Pancreas (tissue), 10 donors: ENCODE measurements at regions not wholly inside any gene's neighbourhood (a gene's known extent, or its start where the extent isn't known, plus 50 kb on each side); places are given as distances from the start of the nearest gene placed in this dataset.

ENCODE experiments used
- ATAC-seq, 4 donors: fragments of 200-7000 bp; cut with Tn5 transposase; one replicate each; pipeline versions ENCODE4 v1.8.0 to v1.9.1; 2020; ENCODE audit warnings: mild to moderate bottlenecking in 4 of 4, moderate library complexity in 4 of 4
- DNase-seq, 6 donors: peaks; one replicate each; pipeline ENCODE4 v3.0.0-alpha.2; 2020
- FAIRE-seq: peaks from 2 replicates; lab custom pipeline; 2012; peaks lifted over from hg19 to GRCh38; lab: Jason Lieb, UNC
- H3K27ac ChIP-seq, 4 donors: fragments of 200-600 bp; sonication (generic); 1 replicate in 3 of 4; 2 replicates in 1 of 4; pipeline versions ENCODE4 v1.5.0 to v1.8.0; 2020
- H3K27me3 ChIP-seq, 4 donors: fragments of 200-600 bp; one replicate each; pipeline ENCODE4 v1.8.0; 2021
- H3K36me3 ChIP-seq, 3 donors: fragments of 200-600 bp; sonication (generic) in 1 of 3; one replicate each; pipeline versions ENCODE4 v1.5.0 to v1.8.0; 2020 to 2021
- H3K4me1 ChIP-seq, 3 donors: fragments of 200-600 bp; one replicate each; pipeline ENCODE4 v1.8.0; 2021
- H3K4me3 ChIP-seq, 4 donors: fragments of 200-600 bp; sonication (generic) in 2 of 4; one replicate each; pipeline versions ENCODE4 v1.5.0 to v1.8.0; 2020 to 2021
- H3K9me3 ChIP-seq, 4 donors: fragments of 200-600 bp; one replicate each; pipeline ENCODE4 v1.8.0; 2021
- WGBS, 2 donors: extraction: QIAGEN DNeasy Blood & Tissue Kit; methylation state at CpG; one replicate each; pipeline ENCODE4 v1.1.7; 2013; 5-methylcytosine and 5-hydroxymethylcytosine counted together
- intact Hi-C, 3 donors: fragments of 100-400 bp; cut with DNase I; formaldehyde crosslinking; loops; one replicate each; pipeline versions ENCODE4 v1.11.1 to v1.14.2; 2022
- TF ChIP-seq, protein P1 (sequence below), 4 donors: fragments of 200-600 bp; sonication (generic) in 3 of 4; IDR thresholded peaks; one replicate each; pipeline versions ENCODE4 v1.5.0 to v1.8.0; 2021; ENCODE audit warnings: antibody characterized with exemption in 4 of 4
- donor health status: healthy with polysubstance abuse.
- donor health status: DM: no; HTN: no; CAD: no; lungs with moderate emphysema.
- donor health status: DM: no; HTN: no; CAD: no.
- donor health status: control.
- donor health status: control.
- donor health status: Bipolar disorder and iron deficiency.
- donor health status: DM: yes; HTN: yes; CAD: no.
- donor health status: DM: no; HTN: no; CAD: no.
- donor health status: DM: no; HTN: no; CAD: no.
- donor health status: DM: yes; HTN: yes; CAD: no.

DNA sequence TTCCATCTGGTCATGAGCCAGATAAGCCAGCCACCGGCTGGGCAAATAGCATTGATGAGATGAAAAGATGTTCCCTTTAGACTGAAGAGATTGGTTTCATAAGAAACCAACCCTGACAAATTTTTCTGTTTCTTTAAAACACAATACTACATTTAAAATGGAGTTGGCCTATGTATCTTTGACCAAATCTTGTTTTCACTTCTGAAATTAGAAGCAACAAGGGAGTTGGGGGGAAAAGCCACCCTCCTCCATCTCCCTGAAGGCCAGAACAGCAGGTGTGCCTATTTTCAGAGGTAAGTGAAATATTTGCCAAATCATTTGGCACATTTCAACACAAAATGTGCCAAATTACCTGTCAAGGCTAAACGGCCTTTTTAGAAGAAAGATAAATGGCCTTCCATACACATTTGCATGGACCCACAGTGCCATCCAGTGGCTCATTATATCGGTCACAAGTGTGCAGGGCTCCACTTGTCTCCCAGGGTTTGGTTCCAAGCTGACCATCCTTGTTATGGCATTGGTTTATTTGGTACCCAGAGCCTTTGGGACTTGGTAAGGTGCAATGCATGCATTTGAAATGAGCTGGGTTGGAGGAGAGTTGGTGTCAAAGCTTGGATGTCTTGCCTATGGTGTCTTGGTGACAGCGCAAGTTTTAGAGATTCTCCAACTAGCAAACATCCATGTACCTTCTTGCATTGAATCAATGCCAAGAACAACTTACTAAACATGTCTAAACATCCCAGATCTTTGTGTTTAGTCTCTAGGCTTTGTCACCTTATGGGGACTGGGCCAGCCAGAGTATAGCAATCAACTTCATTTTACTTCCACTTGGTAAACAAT, 372.0 kb upstream of the KIF2A start:
- no peak for FAIRE-seq

DNA sequence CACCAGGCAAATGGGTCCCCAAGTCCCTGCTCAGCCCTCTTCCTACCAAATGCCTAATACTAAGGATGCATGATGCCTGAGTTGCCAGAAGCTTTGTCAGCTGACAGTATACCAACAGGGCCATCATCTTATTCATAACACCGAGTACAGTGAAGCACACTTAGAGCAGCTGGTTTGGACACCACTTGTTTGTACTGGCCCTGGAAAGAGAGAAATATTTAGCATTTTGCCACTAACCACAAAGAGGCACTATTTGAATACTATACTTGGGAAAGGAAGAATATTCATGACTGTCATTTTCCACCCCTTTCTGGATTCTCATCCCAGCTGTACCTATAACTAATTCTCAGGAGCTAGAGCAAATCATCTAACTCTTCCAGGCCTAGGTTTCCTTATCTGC, 364.4 kb upstream of the KIF2A start:
- Histone ChIP-seq H3K9me3 (no peaks in the 10 kb centered on the region), H3K4me3 (no peak overlapping the region), H3K27me3 (no peaks in the 10 kb centered on the region), H3K27ac (no peak overlapping the region), H3K36me3 (no peaks in the 10 kb centered on the region), H3K4me1 (no peaks in the 10 kb centered on the region)
- FAIRE-seq = no peak
- no peak for ATAC-seq
- TF ChIP-seq, protein P1, sequence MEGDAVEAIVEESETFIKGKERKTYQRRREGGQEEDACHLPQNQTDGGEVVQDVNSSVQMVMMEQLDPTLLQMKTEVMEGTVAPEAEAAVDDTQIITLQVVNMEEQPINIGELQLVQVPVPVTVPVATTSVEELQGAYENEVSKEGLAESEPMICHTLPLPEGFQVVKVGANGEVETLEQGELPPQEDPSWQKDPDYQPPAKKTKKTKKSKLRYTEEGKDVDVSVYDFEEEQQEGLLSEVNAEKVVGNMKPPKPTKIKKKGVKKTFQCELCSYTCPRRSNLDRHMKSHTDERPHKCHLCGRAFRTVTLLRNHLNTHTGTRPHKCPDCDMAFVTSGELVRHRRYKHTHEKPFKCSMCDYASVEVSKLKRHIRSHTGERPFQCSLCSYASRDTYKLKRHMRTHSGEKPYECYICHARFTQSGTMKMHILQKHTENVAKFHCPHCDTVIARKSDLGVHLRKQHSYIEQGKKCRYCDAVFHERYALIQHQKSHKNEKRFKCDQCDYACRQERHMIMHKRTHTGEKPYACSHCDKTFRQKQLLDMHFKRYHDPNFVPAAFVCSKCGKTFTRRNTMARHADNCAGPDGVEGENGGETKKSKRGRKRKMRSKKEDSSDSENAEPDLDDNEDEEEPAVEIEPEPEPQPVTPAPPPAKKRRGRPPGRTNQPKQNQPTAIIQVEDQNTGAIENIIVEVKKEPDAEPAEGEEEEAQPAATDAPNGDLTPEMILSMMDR (IDR thresholded peaks at IDR 0.05) = no peak
- 52% methylated on average over 1 of the region's 1 CpG for WGBS, 2 donors
- intact Hi-C loops = no loop called here
- DNase-seq = no peak

More for the DNA sequence above, 372.0 kb upstream of the KIF2A start:
- Histone ChIP-seq H3K4me1 (peaks cover 0 to 5% (median 0%) of the 10 kb centered on the region in 3 donors), H3K4me3 (no peak overlapping the region), H3K27me3 (no peaks in the 10 kb centered on the region), H3K9me3 (no peaks in the 10 kb centered on the region), H3K27ac (no peak overlapping the region), H3K36me3 (no peaks in the 10 kb centered on the region)
- intact Hi-C loops = loop anchor here in 1 of 3 donors (10.0 kb wide), 1 partner anchor 979 kb away; no protein-coding TSS in a partner anchor
- WGBS, 2 donors = 24 to 28% methylated on average over 4 of the region's 4 CpGs
- DNase-seq (peak in 4 of 6 donors; percentile 60 to 88 (median 74)), ATAC-seq (peak; percentile 99 to 100 (median 100))
- TF ChIP-seq, protein P1 (IDR thresholded peaks at IDR 0.05) = peak; percentile 47 to 77 (median 69)

DNA sequence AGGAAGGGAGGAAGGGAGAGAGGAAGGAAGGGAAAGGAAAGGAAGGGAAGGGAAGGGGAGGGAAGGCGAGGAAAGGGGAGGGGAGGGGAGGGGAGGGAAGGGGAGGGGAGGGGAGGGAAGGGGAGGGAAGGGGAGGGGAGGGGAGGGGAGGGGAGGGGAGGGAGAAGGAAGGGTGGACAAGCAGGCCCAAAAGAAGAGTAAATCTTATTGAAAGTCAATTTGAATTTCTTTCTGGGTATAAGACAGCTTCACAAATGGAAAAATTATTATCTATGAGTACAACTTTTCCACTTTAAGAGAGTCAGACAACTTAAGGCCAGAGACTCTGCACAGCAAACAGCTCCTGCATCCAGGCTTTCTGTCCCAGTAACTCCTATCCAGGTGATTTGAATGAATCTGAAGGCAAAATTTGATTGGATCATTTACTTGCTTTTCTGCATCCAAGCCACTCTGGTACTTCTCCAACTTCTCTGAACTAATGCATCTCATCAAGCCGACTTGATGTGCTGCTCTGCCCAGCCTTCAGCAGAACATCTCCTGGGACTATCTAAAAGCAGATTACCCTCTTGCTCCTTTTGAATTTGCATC, 363.4 kb upstream of the KIF2A start:
- intact Hi-C loops = no loop called here
- H3K4me3 ChIP-seq = no peak overlapping the region
- H3K9me3 ChIP-seq = no peaks in the 10 kb centered on the region
- TF ChIP-seq, protein P1 (IDR thresholded peaks at IDR 0.05) = no peak
- DNase-seq (no peak), ATAC-seq (no peak), FAIRE-seq (no peak)
- H3K27me3 ChIP-seq = no peaks in the 10 kb centered on the region
- H3K36me3 ChIP-seq = no peaks in the 10 kb centered on the region
- no peaks in the 10 kb centered on the region for H3K4me1 ChIP-seq
- no peak overlapping the region for H3K27ac ChIP-seq
- whole genome bisulfite sequencing, 2 donors = 72 to 80% methylated on average over 1 of the region's 2 CpGs

DNA sequence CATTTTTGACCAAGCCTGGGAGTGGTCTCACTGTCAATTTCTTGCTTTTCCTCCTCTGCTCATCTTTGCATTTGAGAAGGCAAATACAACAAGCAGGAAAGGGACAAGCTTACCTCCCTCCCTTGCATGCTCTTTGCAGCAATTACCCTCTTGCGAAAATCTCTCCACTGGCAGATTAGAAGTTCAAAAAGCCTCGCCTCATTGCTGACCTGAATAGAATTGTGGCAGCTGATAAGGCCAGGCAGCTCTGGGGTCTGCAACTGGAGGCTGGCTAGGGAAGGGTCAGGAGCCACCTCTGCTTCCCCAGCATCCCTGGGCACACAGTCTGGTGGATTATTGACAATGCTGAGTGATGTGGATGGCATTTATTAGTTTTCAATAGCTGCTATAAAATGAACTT, 362.3 kb upstream of the KIF2A start:
- no peak overlapping the region for H3K27ac ChIP-seq
- no peak for DNase-seq
- intact Hi-C loops = no loop called here
- H3K36me3 ChIP-seq = no peaks in the 10 kb centered on the region
- no peaks in the 10 kb centered on the region for H3K9me3 ChIP-seq
- TF ChIP-seq, protein P1 (IDR thresholded peaks at IDR 0.05) = no peak
- H3K4me1 ChIP-seq = no peaks in the 10 kb centered on the region
- FAIRE-seq = no peak
- no peaks in the 10 kb centered on the region for H3K27me3 ChIP-seq
- no peak overlapping the region for H3K4me3 ChIP-seq
- ATAC-seq = no peak
- WGBS, 2 donors = 88 to 90% methylated on average over 2 of the region's 2 CpGs
